ENCODE measurements at regions not wholly inside any gene's neighbourhood (a gene's known extent, or its start where the extent isn't known, plus 50 kb on each side); places are given as distances from the start of the nearest gene placed in this dataset.

GRCh38 chr12:29843036-29843435 lies 59.3 kb upstream of the TMTC1 start:
- no peak for DNase-seq

DNA sequence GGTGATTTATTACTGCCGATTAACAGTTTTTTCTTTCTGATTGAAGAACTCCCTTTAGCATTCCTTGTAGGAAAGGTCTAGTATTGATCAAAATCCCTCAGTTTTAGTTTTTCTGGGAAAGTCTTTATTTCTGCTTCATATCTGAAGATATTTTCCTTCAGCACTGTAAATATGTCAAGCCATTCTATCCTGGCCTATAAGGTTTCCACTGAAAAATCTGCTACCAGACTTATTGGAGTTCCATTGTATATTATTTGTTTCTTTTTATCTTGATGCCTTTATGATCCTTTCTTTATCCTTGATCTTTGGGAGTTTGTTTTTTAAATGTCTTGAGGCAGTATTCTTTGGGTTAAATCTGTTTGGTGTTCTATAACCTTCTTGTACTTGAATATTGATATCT lies 55.0 kb upstream of the TMTC1 start:
- no peak for DNase-seq

Data from NCI-H1694 (cell line).